Astrocyte of the spinal cord (primary cell): ENCODE measurements at regions not wholly inside any gene's neighbourhood (a gene's known extent, or its start where the extent isn't known, plus 50 kb on each side); places are given as distances from the start of the nearest gene placed in this dataset.
"Not testable (repeated sequence)": the region's sequence is repeated elsewhere in the genome, so short reads cannot be mapped to it uniquely, and the experiment has no call there.

ENCODE experiments used
- DNase-seq: peaks from one replicate; pipeline ENCODE4 v3.0.0; 2011; ENCODE audit warnings: low read depth, low spot score
- H3K4me3 ChIP-seq: 2 replicates; pipeline ENCODE4 v1.5.1; 2011; ENCODE audit warnings: low read depth, mild to moderate bottlenecking, low read length, moderate library complexity
- CTCF ChIP-seq: IDR thresholded peaks from 2 replicates; pipeline ENCODE4 v1.5.1; 2012; ENCODE audit warnings: low read depth, mild to moderate bottlenecking, low read length, inconsistent platforms
- in situ Hi-C: cut with HindIII; loops from 2 replicates; pipeline ENCODE4 v1.10.0; 2017; ENCODE audit warnings: low sequenced_read_pairs

DNA sequence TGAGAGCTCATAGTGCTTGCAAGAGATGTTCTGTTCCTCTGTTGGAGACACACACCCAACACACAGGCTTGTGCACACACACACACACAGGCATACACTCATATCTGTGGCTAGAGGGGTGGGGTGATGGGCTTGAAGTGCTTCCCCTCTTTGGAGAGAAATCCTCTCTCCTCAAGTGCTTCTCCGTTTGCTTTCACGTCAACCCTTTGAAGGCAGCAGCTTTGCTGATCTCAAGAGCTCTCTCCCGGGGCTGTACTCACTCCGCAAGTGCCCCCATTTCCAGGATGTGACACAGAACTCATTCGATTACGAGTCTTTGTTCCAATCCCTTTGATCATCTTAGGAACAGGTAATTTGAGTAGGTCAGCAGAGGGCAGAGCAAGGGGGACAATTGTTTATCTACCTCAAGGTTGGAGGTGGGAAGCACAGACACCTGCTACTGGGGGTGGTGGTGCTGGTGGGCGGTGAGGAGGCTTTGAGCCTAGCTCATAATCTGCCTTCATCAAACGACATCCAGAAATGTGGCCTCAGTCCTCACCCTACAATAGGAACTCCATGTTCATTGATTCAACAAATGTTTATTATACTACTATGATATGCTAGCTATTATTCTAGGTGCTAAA lies 529.8 kb upstream of the CADM1 start:
- TF ChIP-seq CTCF, result no peak
- no peak overlapping the region for H3K4me3 ChIP-seq
- in situ Hi-C loops, result no loop called here
- no peak for DNase-seq

- in situ Hi-C loops, result no loop called here
- H3K4me3 ChIP-seq, result no peak overlapping the region
- no peak for DNase-seq
- TF ChIP-seq CTCF, result no peak
Measured at GRCh38 chr11:116030697-116031331, 526.6 kb upstream of the CADM1 start.

GRCh38 chr11:116028506-116028905 lies 524.3 kb upstream of the CADM1 start:
- H3K4me3 ChIP-seq, DNase-seq, in situ Hi-C loops: not testable (repeated sequence)

- H3K4me3 ChIP-seq, result no peak overlapping the region
- in situ Hi-C loops, result no loop called here
- DNase-seq, result no peak
- TF ChIP-seq CTCF, result no peak
Measured at GRCh38 chr11:115999437-115999836, 495.2 kb upstream of the CADM1 start.

GRCh38 chr11:115996808-115997188 lies 492.6 kb upstream of the CADM1 start:
- TF ChIP-seq CTCF, result no peak
- DNase-seq, result no peak
- no peak overlapping the region for H3K4me3 ChIP-seq
- in situ Hi-C loops, result no loop called here

- TF ChIP-seq CTCF, result no peak
- no peak overlapping the region for H3K4me3 ChIP-seq
- no peak for DNase-seq
Measured at GRCh38 chr11:115996125-115996807, 492.1 kb upstream of the CADM1 start.

DNA sequence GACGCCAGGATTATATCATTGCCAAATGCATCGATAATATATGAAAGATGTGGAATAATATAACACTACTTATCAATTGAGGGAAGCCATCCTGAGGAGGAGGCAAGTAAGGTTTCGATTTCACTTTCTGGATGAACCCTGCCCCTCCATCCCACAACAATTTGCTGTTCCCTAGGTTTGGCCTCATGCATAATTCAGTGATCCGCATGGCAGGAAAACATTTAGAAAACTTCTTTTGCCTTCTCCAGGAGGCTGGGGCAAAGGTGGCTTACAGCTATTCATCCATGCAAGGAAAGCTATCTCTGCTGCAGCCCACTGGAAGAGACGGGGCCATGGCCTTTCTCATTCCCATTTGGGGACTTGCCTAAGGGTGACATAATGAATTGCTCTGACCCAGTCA lies 489.4 kb upstream of the CADM1 start:
- TF ChIP-seq CTCF, result no peak
- H3K4me3 ChIP-seq, result no peak overlapping the region
- in situ Hi-C loops, result no loop called here
- DNase-seq, result no peak

More at GRCh38 chr11:115996125-115996807, 492.1 kb upstream of the CADM1 start:
- in situ Hi-C loops, result no loop called here
